Upper lobe of left lung (tissue), 6 donors: ENCODE measurements at regions not wholly inside any gene's neighbourhood (a gene's known extent, or its start where the extent isn't known, plus 50 kb on each side); places are given as distances from the start of the nearest gene placed in this dataset.
"Not testable (repeated sequence)": the region's sequence is repeated elsewhere in the genome, so short reads cannot be mapped to it uniquely, and the experiment has no call there.

Experiments
- ATAC-seq, 2 donors: fragments of 200-7000 bp; cut with Tn5 transposase; one replicate each; pipeline ENCODE4 v1.9.1; 2022; ENCODE audit warnings: mild to moderate bottlenecking in 2 of 2, moderate library complexity in 2 of 2; ENCODE audit not compliant: low FRiP score in 2 of 2
- DNase-seq, 2 donors: peaks; one replicate each; pipeline ENCODE4 v3.0.0-alpha.2; 2019 to 2020
- H3K27ac ChIP-seq, 4 donors: fragments of 200-600 bp; sonication (generic); one replicate each; pipeline ENCODE4 v1.5.1; 2016 to 2019
- H3K27me3 ChIP-seq, 4 donors: fragments of 200-600 bp; sonication (generic); one replicate each; pipeline ENCODE4 v1.5.1; 2017 to 2019
- H3K36me3 ChIP-seq, 4 donors: fragments of 200-600 bp; sonication (generic); one replicate each; pipeline ENCODE4 v1.5.1; 2016 to 2019
- H3K4me1 ChIP-seq, 4 donors: fragments of 200-600 bp; sonication (generic); one replicate each; pipeline ENCODE4 v1.5.1; 2018 to 2019
- H3K4me3 ChIP-seq, 4 donors: fragments of 200-600 bp; sonication (generic); one replicate each; pipeline ENCODE4 v1.5.1; 2017 to 2019; ENCODE audit warnings: mild to moderate bottlenecking in 2 of 4, moderate library complexity in 1 of 4
- H3K9me3 ChIP-seq, 4 donors: fragments of 200-600 bp; sonication (generic); one replicate each; pipeline ENCODE4 v1.5.1; 2018 to 2019
- CTCF ChIP-seq, 6 experiments: fragments of 450-650 bp in 4 of 6; fragments of 200-600 bp in 2 of 6; sonication (generic) in 2 of 6; IDR thresholded peaks; one replicate each; pipeline ENCODE4 v1.5.1; 2016 to 2019; ENCODE audit warnings: antibody characterized with exemption in 6 of 6
- EP300 ChIP-seq, 4 donors: sonication (generic); formaldehyde crosslinking; IDR thresholded peaks; one replicate each; pipeline ENCODE4 v1.5.1; 2017; ENCODE audit warnings: antibody characterized with exemption in 4 of 4, control low read depth in 2 of 4
- POLR2A ChIP-seq, 4 donors: fragments of 450-650 bp; IDR thresholded peaks; one replicate each; pipeline ENCODE4 v1.5.1; 2016 to 2017; ENCODE audit warnings: antibody characterized with exemption in 4 of 4, mild to moderate bottlenecking in 2 of 4
- POLR2AphosphoS5 ChIP-seq, 2 donors: sonication (generic); formaldehyde crosslinking; IDR thresholded peaks; one replicate each; pipeline ENCODE4 v1.5.1; 2017; ENCODE audit warnings: antibody characterized with exemption in 2 of 2
- WGBS, 2 donors: methylation state at CpG; one replicate each; pipeline ENCODE4 v1.1.5; 2017 to 2018; 5-methylcytosine and 5-hydroxymethylcytosine counted together
- donor health status: DM: no; HTN: no; CAD: no; lungs with moderate emphysema.
- donor health status: DM: no; HTN: yes; CAD: no; lungs with severe emphysema.

GRCh38 chr7:81852701-81853100 lies 82.9 kb upstream of the HGF start:
- no peak for ATAC-seq
- Histone ChIP-seq H3K36me3 (no peaks in the 10 kb centered on the region), H3K4me3 (no peak overlapping the region), H3K27ac (no peak overlapping the region), H3K9me3 (no peaks in the 10 kb centered on the region), H3K27me3 (no peaks in the 10 kb centered on the region), H3K4me1 (no peaks in the 10 kb centered on the region)
- no peak for DNase-seq
- TF ChIP-seq POLR2AphosphoS5 (IDR thresholded peaks at IDR 0.05) (no peak), CTCF (IDR thresholded peaks at IDR 0.05) (no peak), POLR2A (IDR thresholded peaks at IDR 0.05) (no peak), EP300 (IDR thresholded peaks at IDR 0.05) (no peak)

- no peaks in the 10 kb centered on the region for H3K9me3 ChIP-seq
- peaks cover 0 to 6% (median 2%) of the 10 kb centered on the region in 4 donors for H3K4me1 ChIP-seq
- ATAC-seq (no peak), DNase-seq (no peak)
- no peak overlapping the region for H3K4me3 ChIP-seq
- H3K27me3 ChIP-seq = no peaks in the 10 kb centered on the region
- TF ChIP-seq POLR2A (IDR thresholded peaks at IDR 0.05) = no peak
- TF ChIP-seq POLR2AphosphoS5 (IDR thresholded peaks at IDR 0.05) = no peak
- TF ChIP-seq CTCF (IDR thresholded peaks at IDR 0.05) = no peak
- no peak for TF ChIP-seq EP300 (IDR thresholded peaks at IDR 0.05)
- H3K36me3 ChIP-seq = no peaks in the 10 kb centered on the region
- no peak overlapping the region for H3K27ac ChIP-seq
Measured at GRCh38 chr7:81851413-81851812, 81.6 kb upstream of the HGF start.

- 26 to 30% methylated on average over 1 of the region's 1 CpG for WGBS, 2 donors
- ATAC-seq = peak; percentile 55 to 94
- H3K4me1 ChIP-seq = peaks cover 0 to 6% (median 2%) of the 10 kb centered on the region in 4 donors
- peak in 1 of 2 donors; percentile 52 for DNase-seq
- H3K27ac ChIP-seq = peak overlapping the region; percentile 58 to 79 (median 66)
- H3K27me3 ChIP-seq = no peaks in the 10 kb centered on the region
- no peaks in the 10 kb centered on the region for H3K9me3 ChIP-seq
- TF ChIP-seq POLR2AphosphoS5 (IDR thresholded peaks at IDR 0.05) (peak in 1 of 2 donors; percentile 68), CTCF (IDR thresholded peaks at IDR 0.05) (no peak), EP300 (IDR thresholded peaks at IDR 0.05) (peak in 2 of 4 donors; percentile 17 to 58)
- H3K36me3 ChIP-seq = no peaks in the 10 kb centered on the region
- H3K4me3 ChIP-seq = peak overlapping the region in 1 of 4 donors; percentile 14
Measured at GRCh38 chr7:81846398-81846797, 76.6 kb upstream of the HGF start.

- TF ChIP-seq CTCF (IDR thresholded peaks at IDR 0.05) = no peak
- TF ChIP-seq POLR2AphosphoS5 (IDR thresholded peaks at IDR 0.05) = no peak
- TF ChIP-seq EP300 (IDR thresholded peaks at IDR 0.05) = no peak
- no peak for TF ChIP-seq POLR2A (IDR thresholded peaks at IDR 0.05)
- Histone ChIP-seq H3K4me3 (peak overlapping the region in 1 of 4 donors; percentile 14), H3K4me1 (peaks cover 0 to 6% (median 2%) of the 10 kb centered on the region in 4 donors), H3K27me3 (no peaks in the 10 kb centered on the region), H3K27ac (peak overlapping the region; percentile 58 to 79 (median 66)), H3K36me3 (no peaks in the 10 kb centered on the region), H3K9me3 (no peaks in the 10 kb centered on the region)
- DNase-seq (no peak), ATAC-seq (peak in 1 of 2 donors; percentile 60)
- WGBS, 2 donors = 45 to 47% methylated on average over 7 of the region's 7 CpGs
Measured at GRCh38 chr7:81845744-81846241, 75.9 kb upstream of the HGF start.

GRCh38 chr7:81843657-81844056 lies 73.8 kb upstream of the HGF start:
- H3K36me3 ChIP-seq, H3K9me3 ChIP-seq, H3K27me3 ChIP-seq, DNase-seq, H3K27ac ChIP-seq, H3K4me3 ChIP-seq, H3K4me1 ChIP-seq, ATAC-seq: not testable (repeated sequence)
- 87 to 98% methylated on average over 2 of the region's 2 CpGs for WGBS, 2 donors
